ENCODE measurements at regions not wholly inside any gene's neighbourhood (a gene's known extent, or its start where the extent isn't known, plus 50 kb on each side); places are given as distances from the start of the nearest gene placed in this dataset.

- H3K4me3 ChIP-seq (ENCODE audit: low read depth, low read length) = no peak overlapping the region
- DNase-seq (ENCODE audit: low read depth) = no peak
- no peak for TF ChIP-seq CTCF (IDR thresholded peaks at IDR 0.05; ENCODE audit: control insufficient read depth, extremely low read depth, insufficient read depth)
These were observed 333.8 kb downstream of the HAPSTR1 start for GRCh38 chr16:9425236-9425635.

GRCh38 chr16:9428355-9429005 lies 337.0 kb downstream of the HAPSTR1 start:
- no peak for TF ChIP-seq CTCF (IDR thresholded peaks at IDR 0.05; ENCODE audit: control insufficient read depth, extremely low read depth, insufficient read depth)
- H3K4me3 ChIP-seq (ENCODE audit: low read depth, low read length) = no peak overlapping the region
- no peak for DNase-seq (ENCODE audit: low read depth)

GRCh38 chr16:9429646-9430330 lies 338.3 kb downstream of the HAPSTR1 start:
- DNase-seq (ENCODE audit: low read depth) = no peak

GRCh38 chr16:9434659-9435058 lies 343.2 kb downstream of the HAPSTR1 start:
- TF ChIP-seq CTCF (IDR thresholded peaks at IDR 0.05; ENCODE audit: control insufficient read depth, extremely low read depth, insufficient read depth) = peak; percentile 44
- H3K4me3 ChIP-seq (ENCODE audit: low read depth, low read length) = no peak overlapping the region
- DNase-seq (ENCODE audit: low read depth) = peak; percentile 19

More at GRCh38 chr16:9429646-9430330, 338.3 kb downstream of the HAPSTR1 start:
- TF ChIP-seq CTCF (IDR thresholded peaks at IDR 0.05; ENCODE audit: control insufficient read depth, extremely low read depth, insufficient read depth) = no peak
- H3K4me3 ChIP-seq (ENCODE audit: low read depth, low read length) = no peak overlapping the region

- no peak for TF ChIP-seq CTCF (IDR thresholded peaks at IDR 0.05; ENCODE audit: control insufficient read depth, extremely low read depth, insufficient read depth)
- no peak for DNase-seq (ENCODE audit: low read depth)
- H3K4me3 ChIP-seq (ENCODE audit: low read depth, low read length) = no peak overlapping the region
These were observed 344.7 kb downstream of the HAPSTR1 start for GRCh38 chr16:9436175-9436574.

GRCh38 chr16:9437115-9437514 lies 345.7 kb downstream of the HAPSTR1 start:
- peak; percentile 66 for DNase-seq (ENCODE audit: low read depth)
- H3K4me3 ChIP-seq (ENCODE audit: low read depth, low read length) = peak overlapping the region; percentile 28
- no peak for TF ChIP-seq CTCF (IDR thresholded peaks at IDR 0.05; ENCODE audit: control insufficient read depth, extremely low read depth, insufficient read depth)

All from LNCaP clone FGC (cell line).